GM23338 (cell line): ENCODE measurements at regions not wholly inside any gene's neighbourhood (a gene's known extent, or its start where the extent isn't known, plus 50 kb on each side); places are given as distances from the start of the nearest gene placed in this dataset.

ENCODE experiments used
- ATAC-seq: fragments of 200-7000 bp; cut with Tn5 transposase; 3 replicates; pipeline ENCODE4 v1.9.1; 2020
- DNase-seq: peaks from one replicate; pipeline ENCODE4 v3.0.0-alpha.2; 2015; ENCODE audit warnings: low spot score
- H2AFZ ChIP-seq: fragments of 200-600 bp; sonication (generic); 2 replicates; pipeline ENCODE4 v1.8.0; 2016; ENCODE audit warnings: antibody characterized with exemption, mild to moderate bottlenecking, moderate library complexity
- H3F3A ChIP-seq: fragments of 200-600 bp; sonication (generic); replicated peaks from 2 replicates; pipeline ENCODE4 v1.8.0; 2017; ENCODE audit warnings: antibody characterized with exemption, mixed run types, low read depth
- H3K27ac ChIP-seq: fragments of 200-600 bp; sonication (generic); 2 replicates; pipeline ENCODE4 v1.6.1; 2016; ENCODE audit warnings: low read depth
- H3K27me3 ChIP-seq: fragments of 200-600 bp; sonication (generic); 2 replicates; pipeline ENCODE4 v1.8.0; 2016; ENCODE audit warnings: mild to moderate bottlenecking, mixed run types, moderate library complexity; ENCODE audit not compliant: insufficient read depth
- H3K36me3 ChIP-seq: fragments of 200-600 bp; sonication (generic); 2 replicates; pipeline ENCODE4 v1.8.0; 2016; ENCODE audit warnings: mild to moderate bottlenecking; ENCODE audit not compliant: insufficient read depth
- H3K4me1 ChIP-seq: fragments of 200-600 bp; sonication (generic); 2 replicates; pipeline ENCODE4 v1.8.0; 2016; ENCODE audit warnings: mild to moderate bottlenecking, moderate library complexity; ENCODE audit not compliant: insufficient read depth
- H3K4me2 ChIP-seq: fragments of 200-600 bp; sonication (generic); 2 replicates; pipeline ENCODE4 v1.7.1; 2017; ENCODE audit warnings: mixed run types
- H3K4me3 ChIP-seq: fragments of 200-600 bp; sonication (generic); 2 replicates; pipeline ENCODE4 v1.6.1; 2016; ENCODE audit warnings: mixed run types
- H3K79me2 ChIP-seq: fragments of 200-600 bp; sonication (generic); replicated peaks from 2 replicates; pipeline ENCODE4 v1.8.0; 2017; ENCODE audit warnings: mild to moderate bottlenecking; ENCODE audit not compliant: insufficient read depth
- H3K9me2 ChIP-seq: fragments of 200-600 bp; sonication (generic); 2 replicates; pipeline ENCODE4 v1.8.0; 2017; ENCODE audit not compliant: insufficient read depth
- H4K20me1 ChIP-seq: fragments of 200-600 bp; sonication (generic); replicated peaks from 2 replicates; pipeline ENCODE4 v1.8.0; 2017; ENCODE audit warnings: mild to moderate bottlenecking; ENCODE audit not compliant: insufficient read depth
- H3K27ac Mint-ChIP-seq: 2 replicates; pipeline ENCODE4 v1.8.0; 2020; ENCODE audit warnings: inconsistent platforms, mild to moderate bottlenecking, moderate library complexity, mixed read lengths
- H3K27me3 Mint-ChIP-seq: 3 replicates; pipeline ENCODE4 v1.8.0; 2022; ENCODE audit warnings: low read depth, mild to moderate bottlenecking, moderate library complexity, mixed read lengths, inconsistent platforms; ENCODE audit not compliant: insufficient read depth, poor library complexity
- H3K36me3 Mint-ChIP-seq: 3 replicates; pipeline ENCODE4 v1.8.0; 2021; ENCODE audit warnings: low read depth, mild to moderate bottlenecking, inconsistent platforms, moderate library complexity, mixed read lengths
- H3K4me1 Mint-ChIP-seq: 3 replicates; pipeline ENCODE4 v1.8.0; 2020; ENCODE audit warnings: mild to moderate bottlenecking, inconsistent platforms, mixed read lengths
- H3K4me3 Mint-ChIP-seq: 3 replicates; pipeline ENCODE4 v1.8.0; 2021; ENCODE audit warnings: moderate library complexity, mild to moderate bottlenecking, inconsistent platforms, mixed read lengths
- H3K9me3 Mint-ChIP-seq: 3 replicates; pipeline ENCODE4 v1.8.0; 2020; ENCODE audit warnings: moderate library complexity, mild to moderate bottlenecking, inconsistent platforms, mixed read lengths
- CREB1 ChIP-seq: fragments of 250-450 bp; sonication (Bioruptor Pico); IDR thresholded peaks from 2 replicates; pipeline ENCODE4 v1.5.0; 2020; ENCODE audit warnings: low read depth, mild to moderate bottlenecking, moderate library complexity
- EZH2 ChIP-seq: fragments of 200-600 bp; sonication (generic); IDR thresholded peaks from one replicate; pipeline ENCODE4 v1.8.0; 2017; ENCODE audit warnings: antibody characterized with exemption, mild to moderate bottlenecking, low read depth; ENCODE audit not compliant: unreplicated experiment
- EZH2phosphoT487 ChIP-seq: fragments of 200-600 bp; sonication (generic); IDR thresholded peaks from one replicate; pipeline ENCODE4 v1.8.1; 2018; ENCODE audit warnings: antibody characterized with exemption; ENCODE audit not compliant: unreplicated experiment
- JUNB ChIP-seq: IDR thresholded peaks from one replicate; pipeline ENCODE4 v1.6.1; 2016; ENCODE audit warnings: antibody characterized with exemption; ENCODE audit not compliant: unreplicated experiment
- NANOG ChIP-seq: IDR thresholded peaks from 2 replicates; pipeline ENCODE4 v1.6.1; 2016; ENCODE audit warnings: antibody characterized with exemption, borderline replicate concordance
- POLR2AphosphoS5 ChIP-seq: IDR thresholded peaks from 2 replicates; pipeline ENCODE4 v1.6.1; 2016; ENCODE audit warnings: antibody characterized with exemption, low read depth
- STAT1 ChIP-seq: IDR thresholded peaks from one replicate; pipeline ENCODE4 v1.6.1; 2016; ENCODE audit warnings: antibody characterized with exemption; ENCODE audit not compliant: unreplicated experiment
- ZNF114 ChIP-seq: fragments of 250-450 bp; sonication (Bioruptor Pico); IDR thresholded peaks from 2 replicates; pipeline ENCODE4 v1.5.0; 2020; ENCODE audit warnings: mild to moderate bottlenecking, moderate library complexity
- ZNF331 ChIP-seq: fragments of 250-450 bp; sonication (Bioruptor Pico); IDR thresholded peaks from 2 replicates; pipeline ENCODE4 v1.5.0; 2020; ENCODE audit warnings: low read depth, mild to moderate bottlenecking, moderate library complexity
- TF ChIP-seq, protein P1 (sequence below): fragments of 250-450 bp; sonication (Bioruptor Pico); IDR thresholded peaks from 2 replicates; pipeline ENCODE4 v1.5.0; 2020; ENCODE audit warnings: mild to moderate bottlenecking, moderate library complexity
- TF ChIP-seq, protein P2 (sequence below), 2 experiments: fragments of 200-600 bp in 1 of 2; sonication (generic) in 1 of 2; conservative IDR thresholded peaks; 2 replicates each; pipeline versions ENCODE4 v1.5.1 to v1.6.1; 2016 to 2017; ENCODE audit warnings: antibody characterized with exemption in 2 of 2, low read depth in 2 of 2, mild to moderate bottlenecking in 2 of 2, moderate library complexity in 1 of 2
- TF ChIP-seq, protein P3 (sequence below): IDR thresholded peaks from 2 replicates; pipeline ENCODE4 v1.6.1; 2016; ENCODE audit warnings: antibody characterized with exemption
- TF ChIP-seq, protein P4 (sequence below): IDR thresholded peaks from one replicate; pipeline ENCODE4 v1.6.1; 2018; ENCODE audit warnings: antibody characterized with exemption; ENCODE audit not compliant: unreplicated experiment

DNA sequence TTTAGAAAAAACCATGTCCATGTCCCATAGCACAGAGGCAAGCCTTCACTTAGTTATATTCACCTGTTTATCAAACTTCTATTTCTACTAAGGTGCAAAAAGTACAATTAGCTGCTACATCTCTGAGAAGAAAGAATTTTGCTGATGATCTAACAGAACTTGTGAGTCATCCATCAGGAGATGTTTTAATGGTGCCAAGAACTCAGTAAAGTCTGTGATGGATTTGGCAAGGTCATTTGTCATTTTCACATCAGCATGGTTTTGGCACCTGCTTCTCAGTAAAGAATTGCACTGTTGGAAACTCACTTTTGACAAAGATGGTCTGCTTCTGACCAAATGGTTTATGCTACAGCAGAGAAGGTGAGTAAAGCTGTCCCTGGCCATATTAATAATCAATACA, 195.7 kb upstream of the TMEFF2 start:
- H2AFZ ChIP-seq = no peak overlapping the region
- no peaks in the 10 kb centered on the region for H3K79me2 ChIP-seq
- H3F3A ChIP-seq = no peaks in the 10 kb centered on the region
- no peak overlapping the region for H3K27ac Mint-ChIP-seq
- H3K4me1 Mint-ChIP-seq = no peaks in the 10 kb centered on the region
- H3K36me3 ChIP-seq = no peaks in the 10 kb centered on the region
- DNase-seq = no peak
- no peak overlapping the region for H3K27ac ChIP-seq
- H3K4me2 ChIP-seq = no peak overlapping the region
- H3K27me3 Mint-ChIP-seq = peaks cover 2% of the 10 kb centered on the region
- no peaks in the 10 kb centered on the region for H4K20me1 ChIP-seq
- no peaks in the 10 kb centered on the region for H3K4me1 ChIP-seq
- TF ChIP-seq, protein P1, sequence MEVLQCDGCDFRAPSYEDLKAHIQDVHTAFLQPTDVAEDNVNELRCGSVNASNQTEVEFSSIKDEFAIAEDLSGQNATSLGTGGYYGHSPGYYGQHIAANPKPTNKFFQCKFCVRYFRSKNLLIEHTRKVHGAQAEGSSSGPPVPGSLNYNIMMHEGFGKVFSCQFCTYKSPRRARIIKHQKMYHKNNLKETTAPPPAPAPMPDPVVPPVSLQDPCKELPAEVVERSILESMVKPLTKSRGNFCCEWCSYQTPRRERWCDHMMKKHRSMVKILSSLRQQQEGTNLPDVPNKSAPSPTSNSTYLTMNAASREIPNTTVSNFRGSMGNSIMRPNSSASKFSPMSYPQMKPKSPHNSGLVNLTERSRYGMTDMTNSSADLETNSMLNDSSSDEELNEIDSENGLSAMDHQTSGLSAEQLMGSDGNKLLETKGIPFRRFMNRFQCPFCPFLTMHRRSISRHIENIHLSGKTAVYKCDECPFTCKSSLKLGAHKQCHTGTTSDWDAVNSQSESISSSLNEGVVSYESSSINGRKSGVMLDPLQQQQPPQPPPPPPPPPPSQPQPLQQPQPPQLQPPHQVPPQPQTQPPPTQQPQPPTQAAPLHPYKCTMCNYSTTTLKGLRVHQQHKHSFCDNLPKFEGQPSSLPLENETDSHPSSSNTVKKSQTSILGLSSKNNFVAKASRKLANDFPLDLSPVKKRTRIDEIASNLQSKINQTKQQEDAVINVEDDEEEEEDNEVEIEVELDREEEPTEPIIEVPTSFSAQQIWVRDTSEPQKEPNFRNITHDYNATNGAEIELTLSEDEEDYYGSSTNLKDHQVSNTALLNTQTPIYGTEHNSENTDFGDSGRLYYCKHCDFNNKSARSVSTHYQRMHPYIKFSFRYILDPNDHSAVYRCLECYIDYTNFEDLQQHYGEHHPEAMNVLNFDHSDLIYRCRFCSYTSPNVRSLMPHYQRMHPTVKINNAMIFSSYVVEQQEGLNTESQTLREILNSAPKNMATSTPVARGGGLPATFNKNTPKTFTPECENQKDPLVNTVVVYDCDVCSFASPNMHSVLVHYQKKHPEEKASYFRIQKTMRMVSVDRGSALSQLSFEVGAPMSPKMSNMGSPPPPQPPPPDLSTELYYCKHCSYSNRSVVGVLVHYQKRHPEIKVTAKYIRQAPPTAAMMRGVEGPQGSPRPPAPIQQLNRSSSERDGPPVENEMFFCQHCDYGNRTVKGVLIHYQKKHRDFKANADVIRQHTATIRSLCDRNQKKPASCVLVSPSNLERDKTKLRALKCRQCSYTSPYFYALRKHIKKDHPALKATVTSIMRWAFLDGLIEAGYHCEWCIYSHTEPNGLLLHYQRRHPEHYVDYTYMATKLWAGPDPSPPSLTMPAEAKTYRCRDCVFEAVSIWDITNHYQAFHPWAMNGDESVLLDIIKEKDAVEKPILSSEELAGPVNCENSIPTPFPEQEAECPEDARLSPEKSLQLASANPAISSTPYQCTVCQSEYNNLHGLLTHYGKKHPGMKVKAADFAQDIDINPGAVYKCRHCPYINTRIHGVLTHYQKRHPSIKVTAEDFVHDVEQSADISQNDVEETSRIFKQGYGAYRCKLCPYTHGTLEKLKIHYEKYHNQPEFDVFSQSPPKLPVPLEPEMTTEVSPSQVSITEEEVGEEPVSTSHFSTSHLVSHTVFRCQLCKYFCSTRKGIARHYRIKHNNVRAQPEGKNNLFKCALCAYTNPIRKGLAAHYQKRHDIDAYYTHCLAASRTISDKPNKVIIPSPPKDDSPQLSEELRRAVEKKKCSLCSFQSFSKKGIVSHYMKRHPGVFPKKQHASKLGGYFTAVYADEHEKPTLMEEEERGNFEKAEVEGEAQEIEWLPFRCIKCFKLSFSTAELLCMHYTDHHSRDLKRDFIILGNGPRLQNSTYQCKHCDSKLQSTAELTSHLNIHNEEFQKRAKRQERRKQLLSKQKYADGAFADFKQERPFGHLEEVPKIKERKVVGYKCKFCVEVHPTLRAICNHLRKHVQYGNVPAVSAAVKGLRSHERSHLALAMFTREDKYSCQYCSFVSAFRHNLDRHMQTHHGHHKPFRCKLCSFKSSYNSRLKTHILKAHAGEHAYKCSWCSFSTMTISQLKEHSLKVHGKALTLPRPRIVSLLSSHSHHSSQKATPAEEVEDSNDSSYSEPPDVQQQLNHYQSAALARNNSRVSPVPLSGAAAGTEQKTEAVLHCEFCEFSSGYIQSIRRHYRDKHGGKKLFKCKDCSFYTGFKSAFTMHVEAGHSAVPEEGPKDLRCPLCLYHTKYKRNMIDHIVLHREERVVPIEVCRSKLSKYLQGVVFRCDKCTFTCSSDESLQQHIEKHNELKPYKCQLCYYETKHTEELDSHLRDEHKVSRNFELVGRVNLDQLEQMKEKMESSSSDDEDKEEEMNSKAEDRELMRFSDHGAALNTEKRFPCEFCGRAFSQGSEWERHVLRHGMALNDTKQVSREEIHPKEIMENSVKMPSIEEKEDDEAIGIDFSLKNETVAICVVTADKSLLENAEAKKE (CRISPR knock-in tag) = no peak
- TF ChIP-seq ZNF114 = no peak
- TF ChIP-seq, protein P2, sequence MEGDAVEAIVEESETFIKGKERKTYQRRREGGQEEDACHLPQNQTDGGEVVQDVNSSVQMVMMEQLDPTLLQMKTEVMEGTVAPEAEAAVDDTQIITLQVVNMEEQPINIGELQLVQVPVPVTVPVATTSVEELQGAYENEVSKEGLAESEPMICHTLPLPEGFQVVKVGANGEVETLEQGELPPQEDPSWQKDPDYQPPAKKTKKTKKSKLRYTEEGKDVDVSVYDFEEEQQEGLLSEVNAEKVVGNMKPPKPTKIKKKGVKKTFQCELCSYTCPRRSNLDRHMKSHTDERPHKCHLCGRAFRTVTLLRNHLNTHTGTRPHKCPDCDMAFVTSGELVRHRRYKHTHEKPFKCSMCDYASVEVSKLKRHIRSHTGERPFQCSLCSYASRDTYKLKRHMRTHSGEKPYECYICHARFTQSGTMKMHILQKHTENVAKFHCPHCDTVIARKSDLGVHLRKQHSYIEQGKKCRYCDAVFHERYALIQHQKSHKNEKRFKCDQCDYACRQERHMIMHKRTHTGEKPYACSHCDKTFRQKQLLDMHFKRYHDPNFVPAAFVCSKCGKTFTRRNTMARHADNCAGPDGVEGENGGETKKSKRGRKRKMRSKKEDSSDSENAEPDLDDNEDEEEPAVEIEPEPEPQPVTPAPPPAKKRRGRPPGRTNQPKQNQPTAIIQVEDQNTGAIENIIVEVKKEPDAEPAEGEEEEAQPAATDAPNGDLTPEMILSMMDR (conservative IDR thresholded peaks at IDR 0.05; ENCODE audit: low read depth in 2 of 2) = no peak
- TF ChIP-seq EZH2 = no peak
- no peak for TF ChIP-seq EZH2phosphoT487
- TF ChIP-seq, protein P3, sequence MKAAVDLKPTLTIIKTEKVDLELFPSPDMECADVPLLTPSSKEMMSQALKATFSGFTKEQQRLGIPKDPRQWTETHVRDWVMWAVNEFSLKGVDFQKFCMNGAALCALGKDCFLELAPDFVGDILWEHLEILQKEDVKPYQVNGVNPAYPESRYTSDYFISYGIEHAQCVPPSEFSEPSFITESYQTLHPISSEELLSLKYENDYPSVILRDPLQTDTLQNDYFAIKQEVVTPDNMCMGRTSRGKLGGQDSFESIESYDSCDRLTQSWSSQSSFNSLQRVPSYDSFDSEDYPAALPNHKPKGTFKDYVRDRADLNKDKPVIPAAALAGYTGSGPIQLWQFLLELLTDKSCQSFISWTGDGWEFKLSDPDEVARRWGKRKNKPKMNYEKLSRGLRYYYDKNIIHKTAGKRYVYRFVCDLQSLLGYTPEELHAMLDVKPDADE = no peak
- TF ChIP-seq CREB1 (CRISPR knock-in tag) = no peak
- no peak for TF ChIP-seq STAT1
- no peak for TF ChIP-seq POLR2AphosphoS5
- TF ChIP-seq NANOG = no peak
- TF ChIP-seq ZNF331 (CRISPR knock-in tag) = no peak
- TF ChIP-seq, protein P4, sequence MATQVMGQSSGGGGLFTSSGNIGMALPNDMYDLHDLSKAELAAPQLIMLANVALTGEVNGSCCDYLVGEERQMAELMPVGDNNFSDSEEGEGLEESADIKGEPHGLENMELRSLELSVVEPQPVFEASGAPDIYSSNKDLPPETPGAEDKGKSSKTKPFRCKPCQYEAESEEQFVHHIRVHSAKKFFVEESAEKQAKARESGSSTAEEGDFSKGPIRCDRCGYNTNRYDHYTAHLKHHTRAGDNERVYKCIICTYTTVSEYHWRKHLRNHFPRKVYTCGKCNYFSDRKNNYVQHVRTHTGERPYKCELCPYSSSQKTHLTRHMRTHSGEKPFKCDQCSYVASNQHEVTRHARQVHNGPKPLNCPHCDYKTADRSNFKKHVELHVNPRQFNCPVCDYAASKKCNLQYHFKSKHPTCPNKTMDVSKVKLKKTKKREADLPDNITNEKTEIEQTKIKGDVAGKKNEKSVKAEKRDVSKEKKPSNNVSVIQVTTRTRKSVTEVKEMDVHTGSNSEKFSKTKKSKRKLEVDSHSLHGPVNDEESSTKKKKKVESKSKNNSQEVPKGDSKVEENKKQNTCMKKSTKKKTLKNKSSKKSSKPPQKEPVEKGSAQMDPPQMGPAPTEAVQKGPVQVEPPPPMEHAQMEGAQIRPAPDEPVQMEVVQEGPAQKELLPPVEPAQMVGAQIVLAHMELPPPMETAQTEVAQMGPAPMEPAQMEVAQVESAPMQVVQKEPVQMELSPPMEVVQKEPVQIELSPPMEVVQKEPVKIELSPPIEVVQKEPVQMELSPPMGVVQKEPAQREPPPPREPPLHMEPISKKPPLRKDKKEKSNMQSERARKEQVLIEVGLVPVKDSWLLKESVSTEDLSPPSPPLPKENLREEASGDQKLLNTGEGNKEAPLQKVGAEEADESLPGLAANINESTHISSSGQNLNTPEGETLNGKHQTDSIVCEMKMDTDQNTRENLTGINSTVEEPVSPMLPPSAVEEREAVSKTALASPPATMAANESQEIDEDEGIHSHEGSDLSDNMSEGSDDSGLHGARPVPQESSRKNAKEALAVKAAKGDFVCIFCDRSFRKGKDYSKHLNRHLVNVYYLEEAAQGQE = no peak
- no peak for TF ChIP-seq JUNB
- H3K36me3 Mint-ChIP-seq = no peaks in the 10 kb centered on the region
- no peak overlapping the region for H3K4me3 Mint-ChIP-seq
- no peak for ATAC-seq
- no peaks in the 10 kb centered on the region for H3K27me3 ChIP-seq
- H3K9me3 Mint-ChIP-seq = peaks cover 6% of the 10 kb centered on the region; the same call in 1 of the 3 replicates
- no peaks in the 10 kb centered on the region for H3K9me2 ChIP-seq
- H3K4me3 ChIP-seq = no peak overlapping the region
